RKO (cell line): ENCODE measurements at regions not wholly inside any gene's neighbourhood (a gene's known extent, or its start where the extent isn't known, plus 50 kb on each side); places are given as distances from the start of the nearest gene placed in this dataset.

Source experiments
- DNase-seq: peaks from one replicate; pipeline ENCODE4 v3.0.0-alpha.2; 2016; ENCODE audit warnings: low spot score

DNA sequence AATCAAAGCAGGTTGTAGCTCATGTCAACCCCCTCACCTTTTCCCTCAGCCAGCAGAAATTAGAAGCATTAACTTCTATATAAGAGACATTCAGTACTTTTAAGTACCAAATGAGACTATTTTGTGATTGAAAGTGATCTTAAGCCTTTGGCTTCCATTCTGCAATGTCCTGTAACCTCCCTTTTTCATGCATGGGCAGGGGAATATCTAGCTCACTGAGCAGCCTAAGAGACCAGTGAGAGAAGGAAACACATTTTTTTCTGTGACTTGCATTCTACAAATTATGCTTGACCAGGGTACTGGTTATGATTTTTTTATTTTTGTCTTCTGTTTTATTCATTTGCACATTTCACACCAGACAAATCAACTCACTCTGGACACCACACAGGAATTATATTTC is 369.6 kb downstream of the KCTD12 start:
- DNase-seq: no peak

DNA sequence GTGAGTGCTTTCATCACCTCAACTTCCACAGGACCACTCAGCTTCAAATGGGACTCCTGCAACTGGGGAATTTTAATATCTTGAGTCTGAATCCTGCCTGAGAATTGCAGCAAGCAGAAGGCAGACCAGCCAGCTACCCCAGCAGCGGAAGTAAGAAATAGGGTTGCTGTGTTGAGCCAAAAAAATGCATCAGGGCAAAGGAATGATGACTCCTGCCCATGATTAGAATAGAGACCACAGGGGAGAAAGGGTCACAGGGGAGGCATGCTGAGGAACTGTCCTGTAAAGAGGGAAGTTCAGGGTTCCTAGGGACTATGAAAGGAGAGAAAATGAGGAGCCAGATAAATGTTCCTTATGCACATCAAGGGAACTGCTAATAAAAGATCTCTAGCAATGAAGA is 370.2 kb downstream of the KCTD12 start:
- DNase-seq: peak; percentile 1

DNA sequence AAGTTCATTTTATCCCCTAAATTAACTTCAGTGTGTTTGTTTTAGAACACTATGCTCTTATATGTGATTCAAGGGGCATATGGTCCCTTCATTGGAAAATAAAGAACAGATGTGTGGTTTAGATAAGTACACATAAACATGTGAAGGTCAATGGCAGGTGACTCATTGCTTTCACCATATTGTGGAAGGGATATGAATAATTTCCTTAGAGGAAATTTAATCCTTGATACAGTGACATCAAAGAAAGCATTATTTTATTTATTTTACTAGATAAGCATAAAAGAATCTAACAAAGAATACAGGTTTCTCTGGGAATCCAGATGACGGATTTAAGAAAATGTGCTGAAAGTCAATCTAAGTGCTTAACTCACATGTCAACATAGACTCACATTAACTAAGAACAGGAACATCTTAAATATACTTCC is 373.5 kb downstream of the KCTD12 start:
- no peak for DNase-seq

DNA sequence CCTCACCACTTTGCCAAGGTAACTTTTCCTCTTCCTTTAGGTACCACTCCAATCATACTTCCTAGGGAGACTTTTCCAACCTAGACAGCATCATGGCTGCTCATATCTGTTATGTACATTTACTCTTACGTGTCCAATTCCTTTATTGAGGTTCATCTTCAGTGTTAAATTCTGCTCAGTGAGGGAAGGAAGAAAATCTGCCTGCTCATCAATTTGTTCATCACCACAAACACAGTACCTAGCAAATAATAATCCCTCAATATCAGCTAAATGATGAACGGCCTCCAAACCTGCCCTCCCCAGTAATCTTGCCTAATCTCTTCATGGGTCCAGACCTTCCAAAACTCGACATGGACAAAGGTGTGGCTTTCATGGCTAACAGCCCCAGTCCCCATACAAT is 380.8 kb downstream of the KCTD12 start:
- no peak for DNase-seq

DNA sequence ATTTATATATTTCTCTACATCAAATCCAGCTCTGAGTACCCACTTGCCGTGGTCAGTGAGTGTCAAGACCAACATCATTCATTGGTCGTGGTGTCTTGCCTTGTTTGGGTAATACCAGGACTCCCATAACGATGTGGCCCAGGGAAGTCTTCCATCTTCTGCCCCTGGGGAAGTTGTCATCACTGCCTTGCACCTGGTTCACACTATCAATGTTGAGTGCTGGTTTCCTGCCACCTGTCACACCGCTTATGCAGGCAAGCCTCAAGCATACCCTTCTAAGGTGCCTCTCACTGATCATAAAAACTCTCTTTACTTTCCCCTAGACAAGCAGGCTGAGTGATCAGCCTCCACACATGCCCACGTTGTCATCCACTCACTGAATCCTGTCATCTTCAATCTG is 382.4 kb downstream of the KCTD12 start:
- DNase-seq: no peak

DNA sequence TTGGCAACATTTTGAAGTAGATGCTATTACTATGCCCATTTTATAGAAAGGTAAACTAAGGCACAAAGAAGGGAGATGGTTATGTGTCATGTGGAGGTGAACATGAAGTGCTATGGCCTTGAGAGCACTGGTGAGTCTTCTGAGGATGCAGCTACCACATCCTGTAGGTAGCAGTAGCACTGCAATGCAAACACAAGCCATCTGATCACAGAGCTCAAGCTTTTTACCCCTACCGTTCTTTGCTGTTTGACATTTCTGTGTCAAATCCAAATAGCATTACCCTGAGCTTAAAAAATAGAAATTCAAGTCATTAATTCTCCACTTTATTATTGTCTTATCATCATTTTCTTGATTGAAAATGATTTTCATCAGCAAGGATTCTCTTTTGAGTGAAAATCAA is 382.9 kb downstream of the KCTD12 start:
- no peak for DNase-seq

DNA sequence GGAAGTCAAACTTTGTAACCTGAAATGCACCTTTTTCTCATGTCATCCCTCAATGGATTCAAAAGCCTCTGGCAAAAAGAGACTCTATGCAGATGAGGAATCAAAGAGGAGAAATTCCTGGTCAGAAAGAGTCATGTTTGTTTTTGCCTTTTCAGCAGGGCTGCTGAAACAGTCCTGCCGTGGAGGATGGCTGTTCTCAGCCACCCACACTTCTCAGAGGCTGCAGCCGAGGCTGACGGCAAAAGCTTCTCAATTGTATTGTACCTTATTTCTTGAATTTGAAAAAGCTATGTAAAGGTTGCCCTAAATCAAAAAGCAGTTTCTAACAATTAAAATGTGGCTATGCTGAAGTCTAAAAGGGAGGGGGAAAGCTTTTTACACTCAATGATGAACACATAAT is 385.3 kb downstream of the KCTD12 start:
- no peak for DNase-seq

DNA sequence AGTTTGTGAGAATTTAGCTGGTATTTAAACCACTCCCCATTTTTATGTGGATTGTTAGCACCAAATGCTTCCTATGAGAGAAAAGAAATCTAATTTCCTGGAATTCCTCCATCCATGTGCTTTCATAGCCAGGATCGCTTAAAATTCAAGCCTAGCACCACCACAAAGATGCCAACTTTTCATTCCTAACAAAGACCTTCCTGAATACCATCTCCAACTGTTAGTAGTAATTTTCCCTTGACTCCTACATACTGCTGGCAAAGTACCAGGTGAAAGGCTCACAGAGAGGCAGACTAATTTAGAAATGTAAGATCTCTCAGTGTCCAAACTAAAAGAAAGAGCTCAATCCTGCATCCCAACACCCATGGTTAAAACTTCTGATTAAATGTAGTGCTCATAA is 386.3 kb downstream of the KCTD12 start:
- no peak for DNase-seq

DNA sequence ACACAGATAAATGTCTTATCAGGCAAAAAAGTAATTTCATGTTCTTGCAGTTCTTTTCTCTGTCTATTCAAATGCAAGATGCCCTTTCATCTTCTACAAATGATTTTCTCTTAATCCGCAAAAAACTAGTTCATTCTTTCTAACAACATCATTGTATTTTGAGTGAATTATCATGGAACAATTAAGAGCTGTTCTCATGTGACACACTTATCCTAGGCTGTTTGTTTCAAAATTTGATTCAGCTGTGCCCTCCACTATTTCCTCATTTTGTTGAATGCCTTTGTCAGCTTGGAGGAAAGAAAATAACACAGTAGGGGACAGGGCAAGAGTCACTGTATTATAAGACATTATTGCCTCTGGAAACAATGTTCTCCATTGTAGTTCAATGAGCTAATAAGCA is 396.9 kb downstream of the KCTD12 start:
- no peak for DNase-seq

DNA sequence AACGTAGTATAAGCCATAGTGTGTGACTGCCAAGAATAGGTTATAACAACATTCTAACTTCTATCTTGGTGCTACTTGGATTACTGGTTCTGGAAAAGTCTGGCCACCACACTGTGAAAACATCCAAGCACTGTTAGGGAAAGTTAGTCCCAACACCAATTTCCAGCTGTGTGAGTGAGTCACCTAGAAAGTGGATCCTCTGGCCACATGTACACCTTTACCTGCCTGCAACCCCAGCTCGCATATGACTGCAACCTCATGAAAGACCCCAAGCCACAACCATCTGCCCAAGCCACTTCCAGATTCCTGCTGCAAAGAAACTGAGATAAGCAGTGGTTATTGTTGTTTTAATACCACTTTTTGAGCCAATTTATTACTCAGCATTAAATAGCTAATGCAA is 404.5 kb downstream of the KCTD12 start:
- DNase-seq: no peak

DNA sequence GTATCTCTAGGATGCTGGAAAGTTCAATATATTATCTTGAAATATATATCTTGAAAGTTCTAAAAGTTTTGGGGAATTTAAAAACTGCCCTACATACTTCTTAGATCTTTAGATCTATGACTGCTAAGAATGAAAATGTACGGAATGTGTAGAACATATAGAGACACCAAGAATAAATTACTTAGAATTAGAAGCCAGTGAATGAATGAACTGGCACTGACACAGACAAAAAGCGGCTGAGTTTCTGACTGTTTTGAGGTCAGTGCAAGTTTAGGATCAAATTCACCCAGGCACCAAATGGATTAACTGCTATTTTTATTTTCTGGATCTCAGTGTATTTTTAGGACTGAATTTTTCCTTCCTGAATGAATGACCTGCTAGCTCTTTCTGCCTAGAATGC is 411.2 kb downstream of the KCTD12 start:
- no peak for DNase-seq

DNA sequence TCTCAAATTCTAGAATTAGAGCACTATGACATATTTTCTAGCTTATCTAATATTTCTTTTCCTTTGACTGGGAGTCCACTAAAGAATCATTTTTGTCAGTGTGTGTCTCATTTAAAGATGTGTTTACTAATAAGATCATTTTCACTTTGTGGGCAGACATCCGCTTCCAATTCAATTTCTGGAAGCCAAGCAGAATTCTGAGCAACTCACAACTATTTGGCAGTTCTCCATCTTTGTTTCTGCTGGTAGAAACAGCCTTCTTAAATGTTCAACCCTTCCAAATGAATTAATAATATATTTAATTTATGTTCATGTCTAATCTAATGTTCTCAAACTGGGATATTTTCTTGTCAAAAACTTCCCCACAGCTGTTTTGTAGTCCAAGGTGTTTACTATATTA is 411.8 kb downstream of the KCTD12 start:
- DNase-seq: no peak

DNA sequence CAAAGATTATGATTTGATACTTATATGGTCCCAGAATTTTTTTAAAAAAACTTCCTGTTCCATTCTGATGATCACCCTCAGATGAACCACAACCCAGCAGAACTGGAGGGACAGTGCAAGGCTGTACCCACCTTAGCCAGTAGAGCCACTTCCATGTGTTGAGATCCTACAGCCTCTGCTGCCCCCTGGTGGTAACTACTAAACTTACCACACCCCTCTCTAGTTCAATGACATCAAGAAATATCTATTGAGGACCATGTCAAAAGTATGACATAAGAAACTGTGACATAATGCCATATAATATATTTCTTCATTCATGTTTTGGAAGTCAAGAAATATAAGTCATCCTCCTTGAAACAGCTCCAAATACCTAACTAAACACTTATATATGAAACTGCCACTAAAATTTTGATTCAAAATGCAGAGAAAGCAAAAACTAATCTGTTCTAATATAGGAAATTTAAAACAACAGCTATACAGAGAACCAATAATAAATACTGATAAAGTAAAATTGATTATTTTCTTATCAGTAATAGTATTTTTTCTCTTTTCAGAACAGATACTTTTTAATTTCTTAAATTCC is 412.6 kb downstream of the KCTD12 start:
- peak; percentile 80 for DNase-seq

DNA sequence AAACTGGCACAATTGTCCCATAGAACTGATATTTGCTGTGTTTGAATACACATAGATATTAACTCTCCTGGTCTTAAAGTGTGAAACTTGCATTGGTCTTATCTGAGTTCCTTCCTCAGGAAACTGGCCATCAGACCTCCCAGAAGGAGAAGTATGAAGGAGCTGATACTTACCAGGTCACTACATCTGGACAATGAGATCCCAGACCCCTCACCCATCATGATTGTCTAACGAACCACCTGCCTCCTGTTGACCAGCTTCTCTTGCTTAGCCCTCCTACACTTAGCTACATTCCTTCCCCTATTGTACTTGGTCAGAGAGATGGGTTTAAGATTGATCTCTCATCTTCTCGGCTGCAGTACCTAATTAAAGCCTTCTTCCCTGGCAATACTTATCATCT is 413.3 kb downstream of the KCTD12 start:
- no peak for DNase-seq

DNA sequence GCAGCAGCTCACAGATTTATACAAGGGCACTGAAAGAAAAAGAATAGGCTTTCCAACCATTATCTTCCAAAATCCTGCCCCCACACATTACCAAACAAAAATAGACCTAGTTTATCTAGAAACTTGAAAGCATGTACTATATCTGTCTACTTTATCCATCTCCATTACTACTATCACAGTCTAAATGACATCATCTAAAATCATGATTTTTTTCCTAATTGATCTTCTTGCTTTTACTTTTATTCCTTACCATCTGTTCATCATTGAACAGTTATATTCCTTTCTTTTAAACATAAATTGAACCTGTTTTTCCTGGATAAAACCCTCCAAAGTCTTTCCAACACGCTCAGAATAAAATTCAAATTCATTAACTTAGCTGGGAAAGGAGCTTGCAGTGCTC is 414.7 kb downstream of the KCTD12 start:
- DNase-seq: no peak

DNA sequence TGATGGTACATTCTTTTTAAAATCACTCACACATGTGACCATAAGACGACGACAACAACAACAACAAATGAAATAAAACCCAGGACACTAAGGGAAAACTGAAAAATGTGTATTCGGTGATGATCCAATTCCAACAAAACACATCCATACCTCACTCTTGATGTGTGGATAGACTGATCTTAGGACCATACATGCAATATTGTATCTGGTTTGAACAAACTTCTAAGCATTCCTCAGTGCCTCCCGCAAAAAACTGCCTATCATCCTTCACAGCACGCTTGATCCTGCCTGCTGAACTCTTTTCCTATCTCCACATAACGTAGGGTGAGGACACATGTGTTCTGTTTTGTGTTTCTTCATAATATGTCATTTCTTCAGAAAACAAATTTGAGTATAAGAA is 415.2 kb downstream of the KCTD12 start:
- DNase-seq: no peak

DNA sequence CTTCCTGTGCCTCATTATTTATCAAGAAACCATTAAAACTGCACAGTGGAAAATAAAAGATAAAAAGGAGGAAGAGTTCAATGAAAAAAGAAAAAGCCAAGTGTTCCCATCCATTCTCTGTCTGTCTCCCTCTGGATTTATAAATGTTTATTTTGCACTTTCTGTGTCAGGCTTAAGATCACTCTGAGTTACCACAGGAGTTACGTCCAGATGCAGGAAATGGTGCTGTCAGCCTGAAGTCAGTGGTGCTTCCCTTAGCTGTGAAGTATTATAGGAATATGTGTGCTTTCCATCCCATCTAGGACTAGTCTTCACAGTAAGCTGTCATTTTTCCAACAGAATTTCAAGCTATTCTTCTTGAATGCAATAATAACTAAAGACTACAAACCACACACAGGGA is 420.2 kb downstream of the KCTD12 start:
- DNase-seq: no peak

DNA sequence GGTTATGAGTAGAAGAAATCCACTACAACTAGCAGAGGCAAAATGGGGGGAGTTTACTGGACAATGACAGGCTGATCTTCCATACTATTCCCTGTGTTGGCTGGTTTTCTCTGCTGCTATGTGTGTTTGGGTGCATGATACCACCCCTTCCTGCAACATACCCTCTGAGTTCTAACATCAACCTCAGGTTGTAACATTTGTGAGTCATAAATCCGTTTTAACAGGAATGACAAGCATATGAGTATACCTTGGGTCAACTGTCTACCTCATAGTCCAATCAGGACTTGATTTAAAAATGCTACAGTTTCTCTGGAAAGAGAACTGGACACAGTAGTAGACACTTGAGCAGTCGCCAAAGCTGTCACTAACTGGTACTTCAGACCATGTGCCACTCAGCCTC is 422.9 kb downstream of the KCTD12 start:
- DNase-seq: no peak

DNA sequence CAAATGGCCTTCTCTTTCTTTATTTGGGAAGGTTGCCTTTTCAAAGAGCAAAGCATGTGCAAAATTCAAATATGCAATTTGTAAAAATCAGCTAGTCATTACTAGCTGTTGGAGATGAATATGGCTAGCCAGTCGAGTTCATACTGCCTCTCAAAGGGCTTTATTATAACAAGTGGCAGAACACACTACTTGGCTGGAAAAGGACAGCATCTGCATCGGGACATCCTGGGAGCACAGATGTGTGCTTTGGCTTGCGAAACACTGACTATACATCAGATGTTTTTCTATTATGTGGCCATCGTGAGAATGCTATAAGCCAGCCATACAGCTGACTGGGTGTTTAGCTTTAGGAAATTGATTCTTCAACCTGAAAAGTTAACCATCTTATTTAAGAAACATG is 424.2 kb downstream of the KCTD12 start:
- no peak for DNase-seq

DNA sequence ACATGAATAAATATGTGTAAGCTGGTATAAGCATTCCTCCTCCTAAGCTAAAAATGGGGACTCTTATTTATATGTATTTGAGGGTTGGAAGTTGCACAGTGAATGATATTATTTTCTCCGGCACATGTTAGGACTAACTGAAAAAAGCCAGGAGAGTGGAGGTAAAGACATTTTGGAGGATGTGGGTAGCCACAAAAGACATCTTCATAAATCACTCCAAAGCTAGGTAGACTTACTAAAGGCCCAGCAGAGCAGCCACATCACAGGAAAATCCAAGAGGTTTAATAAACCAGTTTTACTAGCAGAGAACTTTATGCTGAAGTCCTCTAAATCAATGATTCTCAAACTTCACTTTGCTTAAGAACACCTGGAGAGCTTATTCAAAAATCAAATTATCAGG is 424.7 kb downstream of the KCTD12 start:
- no peak for DNase-seq

DNA sequence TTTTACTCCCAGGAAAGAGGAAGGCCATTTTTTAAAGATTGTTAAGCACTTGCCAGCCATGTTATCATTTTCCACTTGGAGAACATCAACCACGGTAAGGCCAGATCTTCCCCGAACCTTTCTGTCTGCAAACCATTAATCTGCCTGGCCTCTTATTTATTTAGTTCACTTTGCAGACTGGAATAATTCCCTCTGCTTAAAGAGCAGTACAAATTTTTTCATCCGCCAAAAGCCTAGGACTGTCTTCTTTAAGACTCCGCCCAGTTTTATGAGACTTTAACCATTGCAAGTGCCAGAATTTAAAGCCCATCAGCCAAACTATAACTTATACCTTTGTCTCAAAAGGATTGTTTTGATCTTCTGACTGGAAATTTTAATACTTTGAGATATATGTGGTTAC is 426.3 kb downstream of the KCTD12 start:
- no peak for DNase-seq

DNA sequence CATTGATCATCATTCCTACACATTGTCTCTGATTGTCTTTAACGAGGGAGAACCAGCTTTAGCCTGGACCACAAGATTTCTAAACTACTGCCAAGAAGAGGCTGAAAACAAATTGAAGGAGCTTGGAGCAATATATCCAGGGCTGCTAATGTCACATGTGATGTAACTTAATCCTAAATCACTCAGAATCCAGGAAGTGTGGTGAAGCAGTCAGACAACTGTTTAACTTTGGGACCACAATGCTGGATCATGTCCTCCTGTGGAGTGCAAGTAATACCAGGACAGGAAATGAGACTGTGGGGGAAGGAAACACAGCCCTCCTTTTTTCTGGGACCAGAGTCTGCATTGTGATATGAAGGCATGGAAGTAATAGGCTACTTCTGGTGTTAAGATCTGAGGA is 430.2 kb downstream of the KCTD12 start:
- DNase-seq: no peak

DNA sequence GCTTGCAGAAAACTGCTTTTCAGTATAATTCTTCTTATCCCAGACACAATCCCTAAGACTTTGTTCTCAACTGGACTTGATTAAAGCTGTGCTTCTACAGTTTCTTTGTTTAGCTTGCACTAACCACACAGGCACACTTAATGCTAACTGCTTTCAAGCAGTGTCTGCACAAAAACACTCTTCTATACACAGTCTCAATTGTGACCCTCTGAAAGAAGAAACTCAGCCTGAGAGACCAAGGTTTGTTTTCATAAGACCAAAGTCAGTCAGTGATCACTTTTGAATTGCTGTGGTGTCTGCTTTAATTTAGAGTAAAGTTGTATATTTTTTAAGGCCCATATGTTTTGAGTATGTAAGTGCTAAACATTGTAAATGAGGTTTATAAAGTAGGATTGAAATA is 431.2 kb downstream of the KCTD12 start:
- no peak for DNase-seq

DNA sequence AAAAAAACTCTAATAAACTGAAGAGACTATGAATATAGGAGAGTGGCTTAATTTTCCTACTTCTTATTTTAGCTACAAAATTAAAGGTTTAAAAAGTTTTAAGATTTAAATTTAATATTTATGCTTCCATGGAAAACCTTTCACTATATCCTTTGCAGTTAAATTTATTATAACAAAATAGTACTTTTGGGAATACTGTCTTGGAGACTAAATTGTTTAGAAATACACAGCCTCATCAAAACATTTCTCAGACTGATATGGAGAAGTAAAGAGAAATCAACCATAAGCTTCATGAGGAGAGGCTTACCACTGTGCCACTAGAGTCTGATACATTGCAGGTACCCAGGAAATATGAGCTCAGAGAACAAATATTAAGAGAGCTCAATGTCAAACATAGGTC is 436.5 kb downstream of the KCTD12 start:
- no peak for DNase-seq

DNA sequence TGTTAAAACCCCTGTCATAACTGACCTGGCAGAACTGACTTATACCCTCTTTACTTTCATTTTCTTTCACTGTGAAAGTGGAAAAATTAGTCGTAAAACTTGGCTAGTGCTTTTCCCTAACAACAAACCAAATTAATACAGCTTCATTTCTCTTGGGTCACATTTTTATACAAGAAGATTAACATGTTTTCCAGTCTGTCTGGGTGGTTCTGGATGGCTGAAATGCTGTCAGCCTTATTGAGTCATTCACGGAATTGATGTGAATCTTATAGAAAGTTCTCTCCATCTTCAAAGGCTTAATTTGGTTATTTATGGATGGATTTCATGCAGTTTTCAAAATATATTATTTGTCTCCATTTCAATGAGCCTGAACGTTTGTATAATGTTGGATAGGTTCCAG is 440.0 kb downstream of the KCTD12 start:
- no peak for DNase-seq
